Loucy (cell line): ENCODE measurements at regions not wholly inside any gene's neighbourhood (a gene's known extent, or its start where the extent isn't known, plus 50 kb on each side); places are given as distances from the start of the nearest gene placed in this dataset.

Source experiments
- H2AFZ ChIP-seq: fragments of 200-600 bp; sonication (generic); 2 replicates; pipeline ENCODE4 v1.6.0; 2016; ENCODE audit warnings: antibody characterized with exemption, mild to moderate bottlenecking, low read length, moderate library complexity
- H3F3A ChIP-seq: fragments of 200-600 bp; 2 replicates; pipeline ENCODE4 v1.6.0; 2016; ENCODE audit warnings: antibody characterized with exemption, low read depth, mild to moderate bottlenecking
- H3K27me3 ChIP-seq: fragments of 200-600 bp; sonication (generic); 2 replicates; pipeline ENCODE4 v1.6.1; 2014; ENCODE audit warnings: low read length, mild to moderate bottlenecking; ENCODE audit not compliant: insufficient read depth, poor library complexity, severe bottlenecking
- H3K36me3 ChIP-seq: fragments of 200-600 bp; sonication (generic); 2 replicates; pipeline ENCODE4 v1.6.1; 2016; ENCODE audit warnings: low read length; ENCODE audit not compliant: insufficient read depth
- H3K4me1 ChIP-seq: fragments of 200-600 bp; sonication (generic); 2 replicates; pipeline ENCODE4 v1.5.1; 2014; ENCODE audit warnings: low read length, mild to moderate bottlenecking; ENCODE audit not compliant: insufficient read depth, poor library complexity, severe bottlenecking
- H3K4me2 ChIP-seq: fragments of 200-600 bp; sonication (generic); 2 replicates; pipeline ENCODE4 v1.6.0; 2014; ENCODE audit warnings: antibody characterized with exemption, low read length, low read depth, mild to moderate bottlenecking; ENCODE audit not compliant: poor library complexity, severe bottlenecking
- H3K4me3 ChIP-seq: fragments of 200-600 bp; sonication (generic); 2 replicates; pipeline ENCODE4 v1.5.1; 2014; ENCODE audit warnings: low read length, mild to moderate bottlenecking, mixed read lengths; ENCODE audit not compliant: poor library complexity, severe bottlenecking
- H3K79me2 ChIP-seq: fragments of 200-600 bp; sonication (generic); 2 replicates; pipeline ENCODE4 v1.6.1; 2014; ENCODE audit warnings: low read length; ENCODE audit not compliant: insufficient read depth
- H3K9ac ChIP-seq: fragments of 200-600 bp; sonication (generic); 2 replicates; pipeline ENCODE4 v1.6.0; 2014; ENCODE audit warnings: mild to moderate bottlenecking, low read depth, low read length, moderate library complexity; ENCODE audit not compliant: poor library complexity, severe bottlenecking
- H3K9me2 ChIP-seq: fragments of 200-600 bp; sonication (generic); replicated peaks from 2 replicates; pipeline ENCODE4 v1.6.1; 2016; ENCODE audit warnings: low read depth, low read length, mixed read lengths
- H3K9me3 ChIP-seq: fragments of 200-600 bp; sonication (generic); 2 replicates; pipeline ENCODE4 v1.6.1; 2014; ENCODE audit warnings: mild to moderate bottlenecking, antibody characterized with exemption, low read length, low read depth; ENCODE audit not compliant: insufficient read depth
- H4K20me1 ChIP-seq: fragments of 200-600 bp; sonication (generic); 2 replicates; pipeline ENCODE4 v1.6.0; 2014; ENCODE audit warnings: antibody characterized with exemption, low read length, mild to moderate bottlenecking; ENCODE audit not compliant: insufficient read depth, poor library complexity, severe bottlenecking
- EZH2phosphoT487 ChIP-seq: fragments of 200-600 bp; IDR thresholded peaks from 2 replicates; pipeline ENCODE4 v1.6.1; 2018; ENCODE audit warnings: antibody characterized with exemption, mild to moderate bottlenecking, moderate library complexity, borderline replicate concordance
- TF ChIP-seq, protein P1 (sequence below): fragments of 200-600 bp; sonication (generic); conservative IDR thresholded peaks from 2 replicates; pipeline ENCODE4 v1.5.1; 2014; ENCODE audit warnings: mild to moderate bottlenecking, antibody characterized with exemption, low read length

GRCh38 chr9:109870365-109870764 is 90.4 kb downstream of the PALM2AKAP2 start:
- no peak overlapping the region for H2AFZ ChIP-seq
- no peaks in the 10 kb centered on the region for H3K27me3 ChIP-seq

DNA sequence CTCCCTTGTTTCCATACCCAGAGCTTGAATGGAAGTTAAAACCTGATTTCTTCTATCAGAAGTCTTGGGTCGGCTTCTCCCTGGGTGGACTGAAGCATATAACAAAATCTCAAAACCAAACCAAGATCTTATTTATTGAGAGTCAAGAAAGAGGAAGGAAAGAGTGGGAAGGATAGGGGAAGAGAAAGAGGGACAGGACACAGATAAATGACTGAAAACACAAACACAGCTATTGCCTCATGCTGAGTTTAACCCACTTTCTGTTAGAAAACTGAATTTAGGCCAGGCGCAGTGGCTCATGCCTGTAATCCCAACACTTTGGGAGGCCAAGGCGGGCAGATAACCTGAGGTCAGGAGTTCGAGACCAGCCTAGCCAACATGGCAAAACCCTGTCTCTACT is 92.9 kb downstream of the PALM2AKAP2 start:
- H3K4me2 ChIP-seq = no peak overlapping the region
- H3K79me2 ChIP-seq = no peaks in the 10 kb centered on the region
- H4K20me1 ChIP-seq = no peaks in the 10 kb centered on the region
- no peaks in the 10 kb centered on the region for H3F3A ChIP-seq
- H3K36me3 ChIP-seq = no peaks in the 10 kb centered on the region
- TF ChIP-seq EZH2phosphoT487 = no peak
- TF ChIP-seq, protein P1, sequence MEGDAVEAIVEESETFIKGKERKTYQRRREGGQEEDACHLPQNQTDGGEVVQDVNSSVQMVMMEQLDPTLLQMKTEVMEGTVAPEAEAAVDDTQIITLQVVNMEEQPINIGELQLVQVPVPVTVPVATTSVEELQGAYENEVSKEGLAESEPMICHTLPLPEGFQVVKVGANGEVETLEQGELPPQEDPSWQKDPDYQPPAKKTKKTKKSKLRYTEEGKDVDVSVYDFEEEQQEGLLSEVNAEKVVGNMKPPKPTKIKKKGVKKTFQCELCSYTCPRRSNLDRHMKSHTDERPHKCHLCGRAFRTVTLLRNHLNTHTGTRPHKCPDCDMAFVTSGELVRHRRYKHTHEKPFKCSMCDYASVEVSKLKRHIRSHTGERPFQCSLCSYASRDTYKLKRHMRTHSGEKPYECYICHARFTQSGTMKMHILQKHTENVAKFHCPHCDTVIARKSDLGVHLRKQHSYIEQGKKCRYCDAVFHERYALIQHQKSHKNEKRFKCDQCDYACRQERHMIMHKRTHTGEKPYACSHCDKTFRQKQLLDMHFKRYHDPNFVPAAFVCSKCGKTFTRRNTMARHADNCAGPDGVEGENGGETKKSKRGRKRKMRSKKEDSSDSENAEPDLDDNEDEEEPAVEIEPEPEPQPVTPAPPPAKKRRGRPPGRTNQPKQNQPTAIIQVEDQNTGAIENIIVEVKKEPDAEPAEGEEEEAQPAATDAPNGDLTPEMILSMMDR = no peak
- H3K9me3 ChIP-seq = no peaks in the 10 kb centered on the region
- no peak overlapping the region for H2AFZ ChIP-seq
- H3K4me1 ChIP-seq = no peaks in the 10 kb centered on the region
- no peak overlapping the region for H3K9ac ChIP-seq
- H3K27me3 ChIP-seq = no peaks in the 10 kb centered on the region
- H3K4me3 ChIP-seq = no peak overlapping the region
- no peaks in the 10 kb centered on the region for H3K9me2 ChIP-seq

More at GRCh38 chr9:109870365-109870764, 90.4 kb downstream of the PALM2AKAP2 start:
- Histone ChIP-seq H3F3A (no peaks in the 10 kb centered on the region), H3K9me2 (no peaks in the 10 kb centered on the region), H3K36me3 (no peaks in the 10 kb centered on the region), H4K20me1 (no peaks in the 10 kb centered on the region), H3K4me1 (no peaks in the 10 kb centered on the region), H3K4me3 (no peak overlapping the region), H3K9me3 (no peaks in the 10 kb centered on the region), H3K79me2 (no peaks in the 10 kb centered on the region), H3K4me2 (no peak overlapping the region), H3K9ac (no peak overlapping the region)
- TF ChIP-seq, protein P1 = no peak
- TF ChIP-seq EZH2phosphoT487 = no peak

DNA sequence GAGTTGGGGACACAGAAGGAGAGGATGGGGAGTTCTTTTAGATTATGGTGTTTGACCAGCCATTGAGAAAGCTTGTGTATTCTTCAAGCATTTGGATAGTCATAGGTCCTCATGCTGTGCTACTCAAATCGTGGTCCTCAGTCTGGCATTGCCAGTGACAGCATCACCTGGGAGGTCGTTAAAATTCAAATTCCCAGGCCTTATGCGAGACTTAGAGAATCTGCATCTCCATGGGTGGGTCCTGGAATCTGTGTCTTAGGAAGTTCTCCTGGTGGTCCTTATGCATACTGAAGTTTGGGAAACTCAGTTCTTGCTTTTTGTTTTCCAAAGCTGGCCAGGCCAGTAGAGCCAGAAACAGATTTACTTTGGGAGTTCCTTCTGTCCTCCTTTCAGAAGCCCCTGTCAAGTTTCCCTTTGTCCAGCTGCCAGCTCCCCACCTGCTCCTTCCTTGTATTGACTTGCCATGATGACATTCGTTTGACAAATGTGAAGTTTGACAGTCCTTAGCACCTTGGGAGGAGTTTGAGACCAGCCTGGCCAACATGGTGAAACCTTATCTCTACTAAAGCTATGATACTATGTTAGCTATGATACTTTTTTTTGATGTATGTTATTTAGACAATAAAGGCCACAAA is 95.6 kb downstream of the PALM2AKAP2 start:
- Histone ChIP-seq H3F3A (no peaks in the 10 kb centered on the region), H3K9ac (no peak overlapping the region), H4K20me1 (no peaks in the 10 kb centered on the region), H3K27me3 (no peaks in the 10 kb centered on the region), H2AFZ (no peak overlapping the region), H3K79me2 (no peaks in the 10 kb centered on the region), H3K4me3 (no peak overlapping the region), H3K9me2 (no peaks in the 10 kb centered on the region), H3K4me2 (no peak overlapping the region), H3K36me3 (no peaks in the 10 kb centered on the region), H3K4me1 (no peaks in the 10 kb centered on the region), H3K9me3 (no peaks in the 10 kb centered on the region)
- no peak for TF ChIP-seq EZH2phosphoT487
